H1 (cell line): ENCODE measurements at regions not wholly inside any gene's neighbourhood (a gene's known extent, or its start where the extent isn't known, plus 50 kb on each side); places are given as distances from the start of the nearest gene placed in this dataset.

ENCODE experiments used
- CHD1 ChIP-seq: IDR thresholded peaks from 2 replicates; pipeline ENCODE4 v1.6.1; 2012; ENCODE audit warnings: low read depth, low read length, improper control_type of control experiment
- HDAC2 ChIP-seq, 2 experiments: fragments of 300-600 bp in 1 of 2; sonication (generic) in 1 of 2; IDR thresholded peaks; 2 replicates each; pipeline ENCODE4 v1.6.1; 2011 to 2012; ENCODE audit warnings: low read depth in 2 of 2, low read length in 2 of 2, mild to moderate bottlenecking in 2 of 2, moderate library complexity in 2 of 2, borderline replicate concordance in 1 of 2, inconsistent platforms in 1 of 2
- HDAC6 ChIP-seq: IDR thresholded peaks from one replicate; pipeline ENCODE4 v1.7.1; 2012; ENCODE audit warnings: low read depth, mild to moderate bottlenecking, inconsistent platforms, low read length, moderate library complexity
- JUN ChIP-seq: IDR thresholded peaks from 2 replicates; pipeline ENCODE4 v1.6.1; 2011; ENCODE audit warnings: low read depth, mild to moderate bottlenecking, improper control_type of control experiment, low read length
- KDM4A ChIP-seq: IDR thresholded peaks from one replicate; pipeline ENCODE4 v1.7.1; 2012; ENCODE audit warnings: low read depth, mild to moderate bottlenecking, moderate library complexity, low read length, inconsistent platforms; ENCODE audit not compliant: severe bottlenecking
- KDM5A ChIP-seq: fragments of 200-600 bp; IDR thresholded peaks from 2 replicates; pipeline ENCODE4 v1.7.1; 2012; ENCODE audit warnings: mild to moderate bottlenecking, low read length, inconsistent platforms, mixed read lengths
- MAX ChIP-seq: IDR thresholded peaks from 2 replicates; pipeline ENCODE4 v1.6.1; 2012; ENCODE audit warnings: inconsistent platforms
- TAF7 ChIP-seq: optimal IDR thresholded peaks from 2 replicates; pipeline ENCODE3; 2011; ENCODE audit warnings: low read depth, mild to moderate bottlenecking, inconsistent platforms, low read length, moderate library complexity, borderline replicate concordance

- no peak for TF ChIP-seq HDAC6
- TF ChIP-seq KDM4A: no peak
- no peak for TF ChIP-seq HDAC2 (IDR thresholded peaks at IDR 0.05; ENCODE audit: borderline replicate concordance in 1 of 2, low read depth in 2 of 2, low read length in 2 of 2)
- no peak for TF ChIP-seq KDM5A
- no peak for TF ChIP-seq CHD1
- TF ChIP-seq TAF7: no peak
- no peak for TF ChIP-seq MAX
- no peak for TF ChIP-seq JUN
- TF ChIP-seq, all 59 proteins: peak for 0
These were observed 295.0 kb upstream of the KCNH7 start (continued) for GRCh38 chr2:163133602-163134001.
